Thyroid gland (tissue), 4 donors: ENCODE measurements at regions not wholly inside any gene's neighbourhood (a gene's known extent, or its start where the extent isn't known, plus 50 kb on each side); places are given as distances from the start of the nearest gene placed in this dataset.

Experiments used
- POLR2A ChIP-seq, 2 donors: fragments of 450-650 bp; IDR thresholded peaks; one replicate each; pipeline ENCODE4 v1.6.1; 2017; ENCODE audit warnings: antibody characterized with exemption in 2 of 2, mild to moderate bottlenecking in 2 of 2, moderate library complexity in 1 of 2
- TF ChIP-seq, protein P1 (sequence below), 6 experiments: fragments of 200-600 bp in 3 of 6; fragments of 450-650 bp in 3 of 6; sonication (generic) in 3 of 6; IDR thresholded peaks; one replicate each; pipeline ENCODE4 v1.5.1; 2016 to 2019; ENCODE audit warnings: antibody characterized with exemption in 6 of 6, mild to moderate bottlenecking in 2 of 6, inconsistent platforms in 1 of 6, moderate library complexity in 1 of 6

- TF ChIP-seq, protein P1, sequence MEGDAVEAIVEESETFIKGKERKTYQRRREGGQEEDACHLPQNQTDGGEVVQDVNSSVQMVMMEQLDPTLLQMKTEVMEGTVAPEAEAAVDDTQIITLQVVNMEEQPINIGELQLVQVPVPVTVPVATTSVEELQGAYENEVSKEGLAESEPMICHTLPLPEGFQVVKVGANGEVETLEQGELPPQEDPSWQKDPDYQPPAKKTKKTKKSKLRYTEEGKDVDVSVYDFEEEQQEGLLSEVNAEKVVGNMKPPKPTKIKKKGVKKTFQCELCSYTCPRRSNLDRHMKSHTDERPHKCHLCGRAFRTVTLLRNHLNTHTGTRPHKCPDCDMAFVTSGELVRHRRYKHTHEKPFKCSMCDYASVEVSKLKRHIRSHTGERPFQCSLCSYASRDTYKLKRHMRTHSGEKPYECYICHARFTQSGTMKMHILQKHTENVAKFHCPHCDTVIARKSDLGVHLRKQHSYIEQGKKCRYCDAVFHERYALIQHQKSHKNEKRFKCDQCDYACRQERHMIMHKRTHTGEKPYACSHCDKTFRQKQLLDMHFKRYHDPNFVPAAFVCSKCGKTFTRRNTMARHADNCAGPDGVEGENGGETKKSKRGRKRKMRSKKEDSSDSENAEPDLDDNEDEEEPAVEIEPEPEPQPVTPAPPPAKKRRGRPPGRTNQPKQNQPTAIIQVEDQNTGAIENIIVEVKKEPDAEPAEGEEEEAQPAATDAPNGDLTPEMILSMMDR (IDR thresholded peaks at IDR 0.05), result no peak
- TF ChIP-seq POLR2A (IDR thresholded peaks at IDR 0.05), result no peak
Observed at GRCh38 chr20:39111359-39112177, 149.4 kb downstream of the DHX35 start.
